NB4 (cell line): ENCODE measurements at regions not wholly inside any gene's neighbourhood (a gene's known extent, or its start where the extent isn't known, plus 50 kb on each side); places are given as distances from the start of the nearest gene placed in this dataset.

ENCODE experiments used
- POLR2A ChIP-seq: IDR thresholded peaks from 2 replicates; pipeline ENCODE4 v1.6.1; 2011; ENCODE audit warnings: mild to moderate bottlenecking; ENCODE audit not compliant: insufficient read length; ENCODE audit errors: extremely low read depth
- TF ChIP-seq, protein P1 (sequence below): IDR thresholded peaks from one replicate; pipeline ENCODE4 v1.5.1; 2012; ENCODE audit warnings: low read depth, low read length

- TF ChIP-seq, protein P1, sequence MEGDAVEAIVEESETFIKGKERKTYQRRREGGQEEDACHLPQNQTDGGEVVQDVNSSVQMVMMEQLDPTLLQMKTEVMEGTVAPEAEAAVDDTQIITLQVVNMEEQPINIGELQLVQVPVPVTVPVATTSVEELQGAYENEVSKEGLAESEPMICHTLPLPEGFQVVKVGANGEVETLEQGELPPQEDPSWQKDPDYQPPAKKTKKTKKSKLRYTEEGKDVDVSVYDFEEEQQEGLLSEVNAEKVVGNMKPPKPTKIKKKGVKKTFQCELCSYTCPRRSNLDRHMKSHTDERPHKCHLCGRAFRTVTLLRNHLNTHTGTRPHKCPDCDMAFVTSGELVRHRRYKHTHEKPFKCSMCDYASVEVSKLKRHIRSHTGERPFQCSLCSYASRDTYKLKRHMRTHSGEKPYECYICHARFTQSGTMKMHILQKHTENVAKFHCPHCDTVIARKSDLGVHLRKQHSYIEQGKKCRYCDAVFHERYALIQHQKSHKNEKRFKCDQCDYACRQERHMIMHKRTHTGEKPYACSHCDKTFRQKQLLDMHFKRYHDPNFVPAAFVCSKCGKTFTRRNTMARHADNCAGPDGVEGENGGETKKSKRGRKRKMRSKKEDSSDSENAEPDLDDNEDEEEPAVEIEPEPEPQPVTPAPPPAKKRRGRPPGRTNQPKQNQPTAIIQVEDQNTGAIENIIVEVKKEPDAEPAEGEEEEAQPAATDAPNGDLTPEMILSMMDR: no peak
- no peak for TF ChIP-seq POLR2A
These were observed 254.4 kb downstream of the FAM72C start for GRCh38 chr1:143717434-143717833.
